Hepatocyte (in vitro differentiated cells): ENCODE measurements at regions not wholly inside any gene's neighbourhood (a gene's known extent, or its start where the extent isn't known, plus 50 kb on each side); places are given as distances from the start of the nearest gene placed in this dataset.

Experiments used
- EZH2 ChIP-seq: fragments of 200-600 bp; sonication (generic); IDR thresholded peaks from 2 replicates; pipeline ENCODE4 v1.6.1; 2016; ENCODE audit warnings: antibody characterized with exemption, mild to moderate bottlenecking, borderline replicate concordance
- TF ChIP-seq, protein P1 (sequence below): fragments of 200-600 bp; sonication (generic); IDR thresholded peaks from 2 replicates; pipeline ENCODE4 v1.5.1; 2016; ENCODE audit warnings: antibody characterized with exemption, mild to moderate bottlenecking; ENCODE audit not compliant: poor library complexity

GRCh38 chr13:80022146-80022545 lies 318.8 kb downstream of the SPRY2 start:
- TF ChIP-seq, protein P1, sequence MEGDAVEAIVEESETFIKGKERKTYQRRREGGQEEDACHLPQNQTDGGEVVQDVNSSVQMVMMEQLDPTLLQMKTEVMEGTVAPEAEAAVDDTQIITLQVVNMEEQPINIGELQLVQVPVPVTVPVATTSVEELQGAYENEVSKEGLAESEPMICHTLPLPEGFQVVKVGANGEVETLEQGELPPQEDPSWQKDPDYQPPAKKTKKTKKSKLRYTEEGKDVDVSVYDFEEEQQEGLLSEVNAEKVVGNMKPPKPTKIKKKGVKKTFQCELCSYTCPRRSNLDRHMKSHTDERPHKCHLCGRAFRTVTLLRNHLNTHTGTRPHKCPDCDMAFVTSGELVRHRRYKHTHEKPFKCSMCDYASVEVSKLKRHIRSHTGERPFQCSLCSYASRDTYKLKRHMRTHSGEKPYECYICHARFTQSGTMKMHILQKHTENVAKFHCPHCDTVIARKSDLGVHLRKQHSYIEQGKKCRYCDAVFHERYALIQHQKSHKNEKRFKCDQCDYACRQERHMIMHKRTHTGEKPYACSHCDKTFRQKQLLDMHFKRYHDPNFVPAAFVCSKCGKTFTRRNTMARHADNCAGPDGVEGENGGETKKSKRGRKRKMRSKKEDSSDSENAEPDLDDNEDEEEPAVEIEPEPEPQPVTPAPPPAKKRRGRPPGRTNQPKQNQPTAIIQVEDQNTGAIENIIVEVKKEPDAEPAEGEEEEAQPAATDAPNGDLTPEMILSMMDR: no peak
- no peak for TF ChIP-seq EZH2
